Keratinocyte (primary cell): ENCODE measurements at regions not wholly inside any gene's neighbourhood (a gene's known extent, or its start where the extent isn't known, plus 50 kb on each side); places are given as distances from the start of the nearest gene placed in this dataset.

Experiments
- DNase-seq: peaks from one replicate; pipeline ENCODE4 v3.0.0-alpha.2; 2011; ENCODE audit warnings: low read depth, missing footprints, low spot score
- FAIRE-seq: peaks from 2 replicates; lab custom pipeline; 2011; peaks lifted over from hg19 to GRCh38; lab: Jason Lieb, UNC
- H2AFZ ChIP-seq: 2 replicates; pipeline ENCODE4 v1.6.0; 2012; ENCODE audit warnings: low read length, control low read depth, inconsistent platforms; ENCODE audit not compliant: control insufficient read depth
- H3K27ac ChIP-seq: 2 replicates; pipeline ENCODE4 v1.5.1; 2011; ENCODE audit warnings: low read length; ENCODE audit not compliant: control insufficient read depth, insufficient read depth
- H3K27me3 ChIP-seq: 3 replicates; pipeline ENCODE4 v1.6.0; 2011; ENCODE audit warnings: low read length; ENCODE audit not compliant: control insufficient read depth, insufficient read depth; ENCODE audit errors: extremely low read depth
- H3K36me3 ChIP-seq, 2 experiments: 2 replicates in 1 of 2; 3 replicates in 1 of 2; pipeline ENCODE4 v1.5.1; 2011; ENCODE audit warnings: low read length in 2 of 2, mild to moderate bottlenecking in 1 of 2; ENCODE audit not compliant: control insufficient read depth in 2 of 2, insufficient read depth in 2 of 2; ENCODE audit errors: extremely low read depth in 1 of 2
- H3K4me1 ChIP-seq: 3 replicates; pipeline ENCODE4 v1.5.1; 2011; ENCODE audit warnings: low read length; ENCODE audit not compliant: control insufficient read depth, insufficient read depth; ENCODE audit errors: extremely low read depth
- H3K4me2 ChIP-seq: 3 replicates; pipeline ENCODE4 v1.6.0; 2011; ENCODE audit warnings: low read depth, low read length; ENCODE audit not compliant: control insufficient read depth, insufficient read depth; ENCODE audit errors: extremely low read depth
- H3K4me3 ChIP-seq, 3 experiments: fragments of 200-600 bp in 1 of 3; sonication (generic) in 1 of 3; 2 replicates in 2 of 3; 3 replicates in 1 of 3; pipeline ENCODE4 v1.5.1; 2011 to 2016; ENCODE audit warnings: low read length in 3 of 3, mild to moderate bottlenecking in 3 of 3, control low read depth in 2 of 3, inconsistent platforms in 1 of 3, low read depth in 1 of 3, mixed read lengths in 1 of 3, mixed run types in 1 of 3, moderate library complexity in 1 of 3; ENCODE audit not compliant: control insufficient read depth in 2 of 3, insufficient read depth in 2 of 3; ENCODE audit errors: extremely low read depth in 1 of 3
- H3K79me2 ChIP-seq: 2 replicates; pipeline ENCODE4 v1.6.0; 2012; ENCODE audit warnings: low read length; ENCODE audit not compliant: control insufficient read depth, insufficient read depth
- H3K9ac ChIP-seq: 3 replicates; pipeline ENCODE4 v1.6.0; 2011; ENCODE audit warnings: low read length; ENCODE audit not compliant: control insufficient read depth, insufficient read depth; ENCODE audit errors: extremely low read depth
- H3K9me1 ChIP-seq: 3 replicates; pipeline ENCODE4 v1.6.0; 2011; ENCODE audit warnings: low read length; ENCODE audit not compliant: control insufficient read depth, insufficient read depth; ENCODE audit errors: extremely low read depth
- H3K9me3 ChIP-seq: 2 replicates; pipeline ENCODE4 v1.5.1; 2012; ENCODE audit warnings: low read depth, low read length; ENCODE audit not compliant: control insufficient read depth
- H4K20me1 ChIP-seq: 3 replicates; pipeline ENCODE4 v1.6.0; 2011; ENCODE audit warnings: low read length; ENCODE audit not compliant: control insufficient read depth, insufficient read depth; ENCODE audit errors: extremely low read depth
- CTCF ChIP-seq, 3 experiments: IDR thresholded peaks in 1 of 3; conservative IDR thresholded peaks in 1 of 3; optimal IDR thresholded peaks in 1 of 3; 2 replicates in 2 of 3; 3 replicates in 1 of 3; pipeline versions ENCODE3 to v1.5.1; 2011; ENCODE audit warnings: low read length in 3 of 3, mild to moderate bottlenecking in 3 of 3, moderate library complexity in 2 of 3, control low read depth in 1 of 3, inconsistent platforms in 1 of 3; ENCODE audit not compliant: insufficient read depth in 2 of 3; ENCODE audit errors: extremely low read depth in 1 of 3
- EZH2 ChIP-seq: IDR thresholded peaks from one replicate; pipeline ENCODE4 v1.6.1; 2012; ENCODE audit warnings: inconsistent platforms, mild to moderate bottlenecking, low read length, moderate library complexity
- dilution Hi-C: fragments of 300-500 bp; cut with MboI; formaldehyde crosslinking; loops from one replicate; pipeline ENCODE4 v1.7.0; 2020; ENCODE audit warnings: low sequenced_read_pairs; ENCODE audit not compliant: extremely low pct_ligation_motif_present

- Histone ChIP-seq H3K36me3 (no peaks in the 10 kb centered on the region), H3K4me3 (no peak overlapping the region), H3K9ac (no peak overlapping the region), H2AFZ (no peak overlapping the region), H3K9me3 (no peaks in the 10 kb centered on the region), H3K4me1 (no peaks in the 10 kb centered on the region), H3K4me2 (no peak overlapping the region), H3K27me3 (peaks cover 10% of the 10 kb centered on the region), H3K79me2 (no peaks in the 10 kb centered on the region), H3K27ac (no peak overlapping the region), H4K20me1 (no peaks in the 10 kb centered on the region), H3K9me1 (no peaks in the 10 kb centered on the region)
- TF ChIP-seq CTCF (optimal IDR thresholded peaks at IDR 0.05 in 1 of 3, IDR thresholded peaks at IDR 0.05 in 1 of 3, conservative IDR thresholded peaks at IDR 0.05 in 1 of 3; ENCODE audit: extremely low read depth in 1 of 3, insufficient read depth in 2 of 3, low read length in 3 of 3) (no peak), EZH2 (no peak)
- FAIRE-seq (no peak), DNase-seq (no peak)
- dilution Hi-C loops = no loop called here
Observed at GRCh38 chr6:148611213-148611612, 135.6 kb upstream of the UST start.

- Histone ChIP-seq H3K36me3 (no peaks in the 10 kb centered on the region), H2AFZ (no peak overlapping the region), H3K27me3 (peaks cover 10% of the 10 kb centered on the region), H3K4me3 (no peak overlapping the region), H3K9me3 (no peaks in the 10 kb centered on the region), H3K79me2 (no peaks in the 10 kb centered on the region), H3K27ac (no peak overlapping the region), H3K9ac (no peak overlapping the region), H3K4me2 (no peak overlapping the region), H3K9me1 (no peaks in the 10 kb centered on the region), H3K4me1 (no peaks in the 10 kb centered on the region), H4K20me1 (no peaks in the 10 kb centered on the region)
- DNase-seq (no peak), FAIRE-seq (no peak)
- no peak for TF ChIP-seq CTCF (optimal IDR thresholded peaks at IDR 0.05 in 1 of 3, IDR thresholded peaks at IDR 0.05 in 1 of 3, conservative IDR thresholded peaks at IDR 0.05 in 1 of 3; ENCODE audit: extremely low read depth in 1 of 3, insufficient read depth in 2 of 3, low read length in 3 of 3)
- no peak for TF ChIP-seq EZH2
- dilution Hi-C loops = no loop called here
Observed at GRCh38 chr6:148612043-148612442, 134.8 kb upstream of the UST start.
